IgD-negative memory B cell (primary cell): ENCODE measurements at regions not wholly inside any gene's neighbourhood (a gene's known extent, or its start where the extent isn't known, plus 50 kb on each side); places are given as distances from the start of the nearest gene placed in this dataset.

ENCODE experiments used
- H3K27ac Mint-ChIP-seq, 3 donors: one replicate each; pipeline ENCODE4 v1.8.0; 2020 to 2022; ENCODE audit warnings: mild to moderate bottlenecking in 3 of 3, mixed read lengths in 3 of 3, moderate library complexity in 1 of 3
- H3K27me3 Mint-ChIP-seq: one replicate; pipeline ENCODE4 v1.8.0; 2021; ENCODE audit warnings: mixed read lengths
- H3K36me3 Mint-ChIP-seq: one replicate; pipeline ENCODE4 v1.8.0; 2020; ENCODE audit warnings: mild to moderate bottlenecking, mixed read lengths
- H3K4me1 Mint-ChIP-seq, 3 donors: one replicate each; pipeline ENCODE4 v1.8.0; 2020 to 2022; ENCODE audit warnings: mixed read lengths in 3 of 3, mild to moderate bottlenecking in 1 of 3
- H3K4me3 Mint-ChIP-seq, 4 donors: one replicate each; pipeline ENCODE4 v1.8.0; 2020 to 2022; ENCODE audit warnings: mild to moderate bottlenecking in 4 of 4, mixed read lengths in 4 of 4, moderate library complexity in 3 of 4
- H3K9me3 Mint-ChIP-seq, 3 donors: one replicate each; pipeline ENCODE4 v1.8.0; 2020 to 2021; ENCODE audit warnings: mixed read lengths in 3 of 3, mild to moderate bottlenecking in 1 of 3

- no peaks in the 10 kb centered on the region for H3K4me1 Mint-ChIP-seq
- no peaks in the 10 kb centered on the region for H3K36me3 Mint-ChIP-seq
- no peaks in the 10 kb centered on the region for H3K27me3 Mint-ChIP-seq
- H3K9me3 Mint-ChIP-seq = peaks cover 0 to 13% (median 0%) of the 10 kb centered on the region in 3 donors
- H3K27ac Mint-ChIP-seq = no peak overlapping the region
- H3K4me3 Mint-ChIP-seq = no peak overlapping the region
These were observed 2591.7 kb upstream of the PCDH20 start for GRCh38 chr13:64007339-64007738.

DNA sequence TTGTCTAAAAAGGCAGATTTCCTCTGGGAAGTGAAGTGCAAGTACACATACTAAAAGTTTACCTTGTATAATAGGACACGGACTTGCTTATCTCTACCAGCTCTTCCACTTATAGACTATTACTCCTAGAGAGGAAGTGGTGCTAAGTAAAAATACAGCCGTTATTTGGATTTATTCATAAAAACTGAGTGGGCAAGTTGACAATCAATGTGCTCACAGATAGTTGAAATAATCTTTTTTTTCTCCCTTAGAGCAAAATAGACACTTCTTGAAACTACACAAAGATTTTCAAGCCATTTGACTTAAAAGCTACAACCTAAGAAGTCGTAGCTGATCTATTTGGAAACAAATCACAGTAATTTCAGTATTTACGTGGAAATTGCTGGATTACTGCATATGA, 2584.7 kb upstream of the PCDH20 start:
- H3K4me3 Mint-ChIP-seq = no peak overlapping the region
- H3K4me1 Mint-ChIP-seq = no peaks in the 10 kb centered on the region
- H3K36me3 Mint-ChIP-seq = no peaks in the 10 kb centered on the region
- H3K27me3 Mint-ChIP-seq = no peaks in the 10 kb centered on the region
- H3K9me3 Mint-ChIP-seq = peaks cover 0 to 10% (median 3%) of the 10 kb centered on the region in 3 donors
- no peak overlapping the region for H3K27ac Mint-ChIP-seq

- no peak overlapping the region for H3K4me3 Mint-ChIP-seq
- H3K27me3 Mint-ChIP-seq = no peaks in the 10 kb centered on the region
- no peaks in the 10 kb centered on the region for H3K36me3 Mint-ChIP-seq
- no peaks in the 10 kb centered on the region for H3K4me1 Mint-ChIP-seq
- no peak overlapping the region for H3K27ac Mint-ChIP-seq
- peaks cover 0 to 10% (median 3%) of the 10 kb centered on the region in 3 donors for H3K9me3 Mint-ChIP-seq
These were observed 2584.1 kb upstream of the PCDH20 start for GRCh38 chr13:63999614-64000305.

- H3K4me3 Mint-ChIP-seq = no peak overlapping the region
- no peaks in the 10 kb centered on the region for H3K4me1 Mint-ChIP-seq
- H3K27me3 Mint-ChIP-seq = no peaks in the 10 kb centered on the region
- peaks cover 2% of the 10 kb centered on the region for H3K36me3 Mint-ChIP-seq
- H3K27ac Mint-ChIP-seq = no peak overlapping the region
- peaks cover 0 to 5% (median 0%) of the 10 kb centered on the region in 3 donors for H3K9me3 Mint-ChIP-seq
These were observed 2567.7 kb upstream of the PCDH20 start for GRCh38 chr13:63983366-63983765.

DNA sequence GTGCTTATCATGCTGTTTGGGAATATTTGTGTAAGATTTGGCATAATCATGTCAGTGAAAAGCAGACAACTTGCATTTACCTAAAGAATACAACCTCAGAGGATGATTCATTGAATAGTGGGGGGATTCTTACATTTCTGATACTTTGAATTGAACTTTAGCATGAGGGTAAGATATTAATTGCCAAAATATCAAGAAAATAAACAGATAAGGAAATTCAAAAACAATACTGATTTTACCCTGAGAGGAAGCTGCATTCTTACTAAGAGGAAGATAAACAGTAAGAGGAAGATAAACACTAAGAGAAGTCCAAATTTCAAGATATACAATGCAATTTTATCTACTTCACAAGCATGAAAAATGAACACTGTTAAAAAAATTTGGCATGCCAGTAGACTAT, 2564.3 kb upstream of the PCDH20 start:
- H3K9me3 Mint-ChIP-seq = peaks cover 0 to 8% (median 3%) of the 10 kb centered on the region in 3 donors
- H3K27me3 Mint-ChIP-seq = no peaks in the 10 kb centered on the region
- peaks cover 2% of the 10 kb centered on the region for H3K36me3 Mint-ChIP-seq
- no peak overlapping the region for H3K27ac Mint-ChIP-seq
- H3K4me1 Mint-ChIP-seq = no peaks in the 10 kb centered on the region
- H3K4me3 Mint-ChIP-seq = no peak overlapping the region

GRCh38 chr13:63972328-63972727, 2556.7 kb upstream of the PCDH20 start:
- Mint-ChIP-seq H3K27ac (no peak overlapping the region), H3K4me1 (no peaks in the 10 kb centered on the region), H3K36me3 (peaks cover 3% of the 10 kb centered on the region), H3K27me3 (no peaks in the 10 kb centered on the region), H3K9me3 (peaks cover 0 to 9% (median 4%) of the 10 kb centered on the region in 3 donors), H3K4me3 (no peak overlapping the region)

GRCh38 chr13:63954683-63955082, 2539.0 kb upstream of the PCDH20 start:
- Mint-ChIP-seq H3K27ac (no peak overlapping the region), H3K4me3 (no peak overlapping the region), H3K36me3 (no peaks in the 10 kb centered on the region), H3K27me3 (no peaks in the 10 kb centered on the region), H3K4me1 (no peaks in the 10 kb centered on the region), H3K9me3 (peaks cover 2 to 11% (median 4%) of the 10 kb centered on the region in 3 donors)

GRCh38 chr13:63948045-63948444, 2532.4 kb upstream of the PCDH20 start:
- Mint-ChIP-seq H3K9me3 (peaks cover 2 to 3% (median 2%) of the 10 kb centered on the region in 3 donors), H3K36me3 (no peaks in the 10 kb centered on the region), H3K4me3 (no peak overlapping the region), H3K27ac (no peak overlapping the region), H3K27me3 (no peaks in the 10 kb centered on the region), H3K4me1 (no peaks in the 10 kb centered on the region)

DNA sequence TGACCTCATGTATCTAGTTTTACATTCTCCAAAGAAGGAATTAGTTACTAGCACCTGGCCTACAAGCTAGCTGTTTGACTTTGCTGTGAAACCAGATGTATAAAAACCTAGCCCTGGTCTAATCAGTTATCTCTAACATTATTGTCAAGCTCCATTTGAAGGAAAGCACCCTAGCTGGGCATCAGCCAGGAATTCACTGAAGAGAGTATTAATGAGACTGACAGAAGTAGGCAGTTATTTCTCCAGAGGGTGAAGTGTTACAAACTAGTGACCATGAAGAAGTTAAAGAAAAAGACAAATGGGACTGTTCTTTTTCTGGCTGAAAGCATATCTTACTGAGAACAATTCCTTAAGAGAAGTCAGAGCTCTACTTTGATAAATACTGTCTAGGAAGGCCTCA, 2529.3 kb upstream of the PCDH20 start:
- no peaks in the 10 kb centered on the region for H3K27me3 Mint-ChIP-seq
- no peak overlapping the region for H3K4me3 Mint-ChIP-seq
- H3K9me3 Mint-ChIP-seq = peaks cover 0 to 2% (median 0%) of the 10 kb centered on the region in 3 donors
- no peaks in the 10 kb centered on the region for H3K4me1 Mint-ChIP-seq
- no peaks in the 10 kb centered on the region for H3K36me3 Mint-ChIP-seq
- no peak overlapping the region for H3K27ac Mint-ChIP-seq

- Mint-ChIP-seq H3K27me3 (no peaks in the 10 kb centered on the region), H3K4me1 (no peaks in the 10 kb centered on the region), H3K4me3 (no peak overlapping the region), H3K36me3 (no peaks in the 10 kb centered on the region), H3K9me3 (peaks cover 0 to under 1% (median 0%) of the 10 kb centered on the region in 3 donors), H3K27ac (no peak overlapping the region)
These were observed 2526.7 kb upstream of the PCDH20 start for GRCh38 chr13:63942372-63942771.

DNA sequence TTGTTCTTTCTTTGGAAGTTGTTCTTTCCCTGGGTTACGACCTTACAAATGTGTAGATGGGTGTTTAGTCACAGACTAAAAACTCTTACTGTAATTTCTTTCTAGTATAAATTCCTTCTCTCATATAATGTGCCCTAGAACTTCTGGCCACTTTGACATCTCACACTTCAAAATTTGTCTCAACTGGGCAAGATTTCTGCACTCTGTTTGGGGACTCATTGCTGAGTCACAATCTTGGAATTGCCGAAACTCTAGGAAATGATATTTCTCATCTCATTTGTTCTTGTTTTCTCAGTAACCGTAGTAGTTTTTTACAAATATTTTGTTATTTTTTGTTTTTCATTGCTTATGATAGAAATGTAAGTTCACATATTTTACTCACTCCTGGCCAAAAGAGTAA, 2523.2 kb upstream of the PCDH20 start:
- no peak overlapping the region for H3K4me3 Mint-ChIP-seq
- peaks cover 0 to 7% (median 3%) of the 10 kb centered on the region in 3 donors for H3K9me3 Mint-ChIP-seq
- H3K36me3 Mint-ChIP-seq = no peaks in the 10 kb centered on the region
- no peaks in the 10 kb centered on the region for H3K27me3 Mint-ChIP-seq
- H3K27ac Mint-ChIP-seq = no peak overlapping the region
- no peaks in the 10 kb centered on the region for H3K4me1 Mint-ChIP-seq

DNA sequence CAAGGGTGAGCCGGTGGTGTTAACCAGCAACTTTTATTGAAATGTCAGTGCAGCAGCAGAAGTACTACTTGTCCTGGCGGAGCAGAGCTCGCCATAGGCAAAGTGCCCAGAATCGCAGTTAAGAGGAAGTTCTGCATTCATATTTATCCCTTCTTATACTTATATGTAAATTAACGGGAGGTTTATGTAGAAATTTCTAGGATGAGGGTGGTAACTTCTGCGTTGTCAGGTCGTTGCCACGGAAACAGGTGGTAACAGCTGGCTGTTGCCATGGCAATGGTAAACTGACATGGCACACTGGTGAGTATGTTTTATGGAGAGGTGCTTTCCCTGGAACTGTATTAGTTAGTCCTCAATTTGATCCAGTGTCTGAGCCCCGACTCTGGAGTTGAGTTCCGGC, 2494.9 kb upstream of the PCDH20 start:
- no peak overlapping the region for H3K4me3 Mint-ChIP-seq
- peaks cover 2 to 12% (median 3%) of the 10 kb centered on the region in 3 donors for H3K9me3 Mint-ChIP-seq
- H3K27ac Mint-ChIP-seq = no peak overlapping the region
- no peaks in the 10 kb centered on the region for H3K27me3 Mint-ChIP-seq
- H3K36me3 Mint-ChIP-seq = no peaks in the 10 kb centered on the region
- no peaks in the 10 kb centered on the region for H3K4me1 Mint-ChIP-seq

GRCh38 chr13:63909726-63910375, 2494.2 kb upstream of the PCDH20 start:
- H3K36me3 Mint-ChIP-seq = no peaks in the 10 kb centered on the region
- peaks cover 2 to 9% (median 2%) of the 10 kb centered on the region in 3 donors for H3K9me3 Mint-ChIP-seq
- H3K27me3 Mint-ChIP-seq = no peaks in the 10 kb centered on the region
- H3K4me3 Mint-ChIP-seq = no peak overlapping the region
- H3K27ac Mint-ChIP-seq = no peak overlapping the region
- no peaks in the 10 kb centered on the region for H3K4me1 Mint-ChIP-seq

DNA sequence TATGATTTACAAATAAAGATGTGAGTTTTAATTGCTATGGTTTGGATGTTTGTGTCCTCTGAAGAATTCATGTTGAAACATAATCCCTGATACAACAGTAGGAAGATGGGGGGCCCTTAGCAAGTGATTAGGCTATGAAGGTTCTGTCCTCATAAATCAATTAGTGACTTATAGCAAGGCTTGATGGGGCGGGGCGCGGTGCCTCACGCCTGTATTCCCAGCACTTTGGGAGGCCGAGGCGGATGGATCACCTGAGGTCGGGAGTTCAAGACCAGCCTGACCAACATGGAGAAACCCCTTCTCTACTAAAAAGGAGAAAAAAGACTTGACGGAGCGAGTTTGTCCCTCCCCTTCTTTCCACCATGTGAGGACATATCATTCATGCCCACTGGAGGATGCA, 2486.5 kb upstream of the PCDH20 start:
- H3K36me3 Mint-ChIP-seq = no peaks in the 10 kb centered on the region
- H3K4me1 Mint-ChIP-seq = no peaks in the 10 kb centered on the region
- no peaks in the 10 kb centered on the region for H3K27me3 Mint-ChIP-seq
- peaks cover 0 to 3% (median 0%) of the 10 kb centered on the region in 3 donors for H3K9me3 Mint-ChIP-seq
- no peak overlapping the region for H3K4me3 Mint-ChIP-seq
- H3K27ac Mint-ChIP-seq = no peak overlapping the region

DNA sequence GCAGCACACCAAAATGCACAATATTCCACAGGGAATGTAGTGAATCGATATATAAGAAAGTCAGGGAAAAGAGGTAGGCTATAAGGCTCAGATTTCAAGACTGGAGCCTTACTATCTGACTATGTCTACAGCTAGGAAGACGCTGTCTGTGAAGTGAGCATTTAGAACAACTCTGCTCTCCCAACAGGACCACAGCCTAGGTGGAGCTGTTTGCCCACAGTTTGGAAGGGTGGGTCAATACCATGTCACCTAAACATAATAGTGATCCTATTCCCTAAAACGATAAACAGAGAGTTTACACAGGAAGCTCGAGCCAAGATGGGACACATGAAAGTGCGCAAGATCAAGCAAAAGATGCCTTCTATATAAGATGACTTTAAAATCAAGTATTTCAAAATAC, 2486.0 kb upstream of the PCDH20 start:
- H3K36me3 Mint-ChIP-seq = no peaks in the 10 kb centered on the region
- H3K4me1 Mint-ChIP-seq = no peaks in the 10 kb centered on the region
- H3K9me3 Mint-ChIP-seq = peaks cover 0 to 3% (median under 1%) of the 10 kb centered on the region in 3 donors
- H3K27me3 Mint-ChIP-seq = no peaks in the 10 kb centered on the region
- H3K4me3 Mint-ChIP-seq = no peak overlapping the region
- H3K27ac Mint-ChIP-seq = no peak overlapping the region

DNA sequence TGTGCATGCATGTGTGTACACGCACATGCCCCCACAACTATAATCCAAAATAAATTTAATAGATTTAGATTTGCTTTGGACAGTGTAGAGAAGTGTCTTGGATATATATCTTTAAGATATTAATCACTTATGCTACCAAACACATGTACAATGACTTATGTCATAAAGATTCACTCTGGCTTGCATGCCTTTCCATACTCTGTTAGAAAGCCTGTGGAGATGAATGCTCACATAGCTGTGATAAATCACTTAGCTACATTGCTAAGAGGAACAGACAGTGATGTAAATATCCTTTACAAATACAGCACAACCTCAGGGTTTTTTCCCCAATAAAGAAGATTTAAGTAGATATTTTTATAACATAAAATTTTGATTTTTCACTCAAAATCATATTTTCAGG, 2484.8 kb upstream of the PCDH20 start:
- Mint-ChIP-seq H3K36me3 (no peaks in the 10 kb centered on the region), H3K9me3 (peaks cover 0 to 3% (median 2%) of the 10 kb centered on the region in 3 donors), H3K4me3 (no peak overlapping the region), H3K4me1 (no peaks in the 10 kb centered on the region), H3K27me3 (no peaks in the 10 kb centered on the region), H3K27ac (no peak overlapping the region)
